Forelimb muscle (tissue), 1 donor: ENCODE measurements at regions not wholly inside any gene's neighbourhood (a gene's known extent, or its start where the extent isn't known, plus 50 kb on each side); places are given as distances from the start of the nearest gene placed in this dataset.

Source experiments
- DNase-seq: peaks from one replicate; pipeline ENCODE4 v3.0.0-alpha.2; 2013; ENCODE audit warnings: low read depth

DNA sequence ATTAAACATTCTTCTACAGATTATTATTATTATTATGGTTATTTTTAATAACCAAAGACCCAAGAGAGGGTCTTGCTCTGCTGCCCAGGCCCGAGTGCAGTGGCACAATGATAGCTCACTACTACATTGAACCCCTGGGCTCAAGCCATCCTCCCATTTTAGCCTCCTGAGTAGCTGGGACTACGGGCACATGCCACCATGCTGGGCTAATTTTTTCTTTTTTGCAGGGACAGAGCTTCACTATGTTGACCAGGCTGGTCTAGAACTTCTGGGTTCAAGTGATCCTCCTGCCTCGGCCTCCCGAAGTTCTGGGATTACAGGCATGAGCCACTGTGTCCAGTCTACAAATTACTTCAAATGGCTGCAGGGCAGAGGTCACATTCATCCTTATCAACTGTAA lies 179.8 kb downstream of the KCNRG start:
- DNase-seq = no peak

- DNase-seq = no peak
Measured at GRCh38 chr13:50196118-50196517, 180.9 kb downstream of the KCNRG start.

DNA sequence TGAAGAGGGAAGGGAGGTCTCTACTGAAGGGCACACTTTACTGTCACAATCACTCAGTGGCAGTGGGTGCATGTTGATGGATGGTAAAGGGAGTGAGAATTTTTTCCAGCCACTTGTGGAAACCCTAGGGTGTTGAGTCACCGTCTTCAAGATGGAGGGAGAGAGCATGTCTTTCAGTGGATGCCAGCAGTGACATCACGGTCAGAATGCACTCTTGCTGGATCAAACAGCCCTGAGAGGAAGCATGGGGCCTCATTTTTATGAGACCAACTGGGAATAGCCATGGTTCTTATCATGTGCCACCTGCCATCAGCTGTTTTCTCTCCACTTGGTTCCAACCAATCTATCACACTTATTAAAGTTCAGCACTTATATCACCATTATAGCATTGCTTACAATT lies 182.5 kb downstream of the KCNRG start:
- DNase-seq = no peak

GRCh38 chr13:50198508-50198907 lies 183.3 kb downstream of the KCNRG start:
- no peak for DNase-seq

GRCh38 chr13:50200569-50200968 lies 185.3 kb downstream of the KCNRG start:
- no peak for DNase-seq

GRCh38 chr13:50200988-50201387 lies 185.7 kb downstream of the KCNRG start:
- DNase-seq = no peak

DNA sequence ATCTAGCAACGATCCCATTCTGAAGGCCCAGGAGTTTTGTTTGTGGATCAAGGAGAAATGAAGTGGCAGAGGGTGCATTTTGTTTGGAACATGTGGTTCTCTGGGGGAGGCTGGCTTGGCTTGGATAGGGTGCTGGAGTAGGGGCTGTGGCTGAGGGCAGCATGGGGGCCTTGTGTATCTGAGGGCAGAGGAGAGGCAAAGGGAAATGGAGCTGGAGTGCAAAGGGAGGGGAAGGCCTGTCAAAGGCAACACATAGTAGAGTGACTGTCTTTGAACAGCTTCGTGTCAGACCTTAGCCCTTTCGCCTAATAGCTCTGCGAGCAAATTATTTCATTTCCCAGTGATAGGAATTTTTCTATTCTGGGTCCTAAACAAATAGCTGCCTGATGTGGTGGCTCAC lies 187.2 kb downstream of the KCNRG start:
- DNase-seq = no peak

GRCh38 chr13:50203256-50203941 lies 188.2 kb downstream of the KCNRG start:
- DNase-seq = no peak

DNA sequence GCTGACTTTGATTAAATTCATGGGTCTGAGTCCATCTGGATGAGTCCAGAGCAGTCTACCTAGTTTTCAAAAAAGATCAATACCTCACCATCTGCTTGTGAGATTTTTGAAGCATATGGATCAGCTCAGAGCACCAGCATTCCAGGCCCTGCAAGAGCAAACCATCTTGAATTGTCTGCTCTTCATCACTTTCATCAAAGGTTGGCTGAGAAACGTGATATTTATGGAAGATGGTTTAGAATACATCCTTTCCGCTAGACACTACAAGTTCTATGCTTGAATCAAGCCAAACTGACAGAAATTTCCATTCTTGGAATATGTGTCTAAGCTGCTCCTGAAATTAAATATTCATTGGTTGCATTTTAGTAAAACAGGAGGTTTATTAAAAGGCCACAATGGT lies 190.3 kb downstream of the KCNRG start:
- no peak for DNase-seq

DNA sequence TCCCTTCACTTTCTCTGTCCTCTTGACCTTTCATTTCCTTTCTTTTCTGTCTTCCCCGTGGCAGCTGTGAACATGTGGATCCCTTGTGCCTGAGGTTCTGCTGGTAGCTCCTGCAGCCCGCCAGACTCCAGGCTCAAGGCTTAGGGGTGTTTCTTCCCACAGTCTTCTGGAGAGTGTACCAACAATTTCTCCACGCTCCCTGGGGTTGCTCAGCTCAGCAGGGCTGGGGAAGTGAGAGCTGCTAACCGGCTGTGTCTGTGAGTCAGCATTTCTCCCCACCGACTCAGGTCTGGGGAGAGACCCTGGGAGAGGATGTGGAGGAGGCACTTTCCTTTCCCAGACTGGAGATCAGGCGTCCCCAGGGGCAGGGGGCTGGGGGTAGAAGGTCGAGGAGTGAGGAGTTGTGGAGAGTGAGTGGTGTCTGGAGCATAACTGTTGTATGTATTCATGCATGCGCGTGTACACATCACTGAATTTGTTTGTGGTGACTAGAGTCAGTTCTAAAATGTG lies 193.6 kb downstream of the KCNRG start:
- DNase-seq = no peak

GRCh38 chr13:50209631-50210030 lies 194.4 kb downstream of the KCNRG start:
- no peak for DNase-seq

- no peak for DNase-seq
Measured at GRCh38 chr13:50213526-50213925, 198.3 kb downstream of the KCNRG start.

GRCh38 chr13:50214514-50214913 lies 199.3 kb downstream of the KCNRG start:
- DNase-seq = no peak

- DNase-seq = no peak
Measured at GRCh38 chr13:50215399-50215798, 200.2 kb downstream of the KCNRG start.

GRCh38 chr13:50219743-50220142 lies 204.5 kb downstream of the KCNRG start:
- DNase-seq = no peak

- no peak for DNase-seq
Measured at GRCh38 chr13:50220938-50221337, 205.7 kb downstream of the KCNRG start.

DNA sequence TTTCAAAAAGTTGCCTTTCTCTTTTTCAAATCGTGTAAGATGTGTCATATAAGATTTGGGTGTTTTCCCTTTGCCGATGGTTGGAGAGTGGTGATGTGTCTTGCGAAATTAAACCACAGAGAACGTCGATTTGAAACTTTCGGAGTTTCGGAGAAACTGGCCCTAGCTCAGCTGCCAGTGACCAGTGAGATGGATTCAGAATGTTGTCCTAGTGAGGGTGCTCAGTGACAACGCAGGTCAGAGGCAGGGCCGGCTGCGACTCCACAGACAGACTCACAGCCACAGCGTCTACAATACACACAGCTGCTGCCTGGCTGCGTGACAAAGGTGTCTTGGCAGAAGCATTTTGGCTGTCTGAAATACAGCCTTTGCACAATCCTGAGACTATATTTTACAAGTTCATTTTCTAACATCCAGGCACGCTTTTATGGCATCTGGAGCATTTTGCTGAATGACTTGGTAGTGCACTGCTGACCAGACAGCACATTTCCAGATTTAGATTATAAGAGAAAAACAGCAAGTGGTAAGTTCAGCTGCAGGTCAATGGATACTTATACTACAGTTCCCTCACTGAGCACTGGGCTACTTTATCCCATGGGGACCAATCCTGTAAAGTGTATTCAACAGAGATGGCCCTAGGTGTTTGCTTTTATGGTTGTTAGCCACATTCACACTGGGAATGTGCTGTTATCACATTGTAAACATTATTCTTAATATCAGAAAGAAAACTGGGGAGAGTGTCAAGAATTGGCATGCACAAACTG lies 207.5 kb downstream of the KCNRG start:
- DNase-seq = no peak

DNA sequence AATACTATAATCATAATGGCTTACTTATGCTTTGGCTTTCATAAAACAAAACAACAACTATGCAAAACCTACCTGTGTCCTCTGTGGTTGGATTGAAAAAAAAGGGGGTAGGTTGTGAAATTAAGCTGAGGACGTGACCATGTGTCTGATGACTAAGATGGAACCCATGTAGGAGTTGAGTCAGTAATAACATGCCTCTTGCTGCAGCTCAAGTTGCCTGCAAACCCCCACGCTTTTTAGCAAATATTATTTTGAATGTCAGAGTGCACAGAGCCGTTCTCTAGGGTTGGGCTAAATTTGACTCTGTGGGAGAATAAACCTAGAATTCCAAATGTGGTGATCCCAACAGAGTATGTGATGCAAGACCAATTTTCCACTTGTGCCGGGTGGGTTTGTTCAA lies 209.3 kb downstream of the KCNRG start:
- no peak for DNase-seq

GRCh38 chr13:50225193-50226155 lies 210.2 kb downstream of the KCNRG start:
- DNase-seq = no peak

DNA sequence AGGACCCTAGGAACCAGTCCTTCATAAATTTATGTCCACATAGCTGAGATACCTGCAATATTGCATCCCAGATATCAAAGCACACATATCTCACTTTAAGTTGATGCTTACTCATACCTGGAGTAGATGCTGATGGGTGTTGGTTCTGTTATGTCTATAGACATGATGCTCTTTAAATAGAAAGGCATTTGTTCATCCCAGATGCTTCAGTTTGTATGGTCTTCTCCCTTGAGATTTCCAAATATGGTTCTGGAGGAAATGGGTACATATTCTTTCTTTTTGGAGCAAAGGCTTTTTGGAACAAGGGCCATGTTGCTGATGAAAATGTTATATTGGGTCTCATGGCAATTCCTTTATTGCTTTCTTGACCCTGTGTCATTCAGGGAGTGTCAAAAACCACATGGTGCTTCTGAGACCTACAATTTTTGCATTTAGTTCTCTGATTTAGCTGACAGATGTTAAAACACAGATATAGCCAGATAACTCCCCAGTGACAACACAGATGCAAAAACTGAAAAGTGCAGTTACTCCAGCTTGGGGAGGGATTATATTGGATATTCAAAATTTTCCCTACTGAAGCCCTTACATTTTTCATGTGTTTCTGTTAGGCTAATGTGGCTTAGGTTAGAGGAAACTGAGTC lies 211.4 kb downstream of the KCNRG start:
- DNase-seq = peak; percentile 71

DNA sequence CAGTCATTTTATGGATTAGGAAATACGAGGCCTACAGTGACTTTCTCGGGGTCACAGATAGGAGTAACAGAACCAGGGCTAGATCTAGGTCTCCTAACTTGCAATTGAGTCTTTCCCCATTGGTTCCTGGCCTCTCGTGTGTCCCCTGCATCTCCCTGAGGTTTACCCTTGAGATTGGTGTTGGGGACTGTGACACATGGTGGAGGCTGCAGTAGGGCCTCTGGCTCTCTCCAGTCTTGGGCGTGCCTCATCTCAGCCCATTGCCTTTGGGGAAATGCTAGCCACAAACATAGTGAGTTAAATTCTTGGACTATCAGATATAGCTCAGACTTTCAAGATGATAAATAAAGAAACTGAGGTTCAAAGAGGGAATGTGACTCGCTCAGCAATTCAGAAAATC lies 212.1 kb downstream of the KCNRG start:
- no peak for DNase-seq

GRCh38 chr13:50228527-50228926 lies 213.3 kb downstream of the KCNRG start:
- no peak for DNase-seq
